ENCODE measurements at regions not wholly inside any gene's neighbourhood (a gene's known extent, or its start where the extent isn't known, plus 50 kb on each side); places are given as distances from the start of the nearest gene placed in this dataset.
A peak's percentile ranks its signal among the peaks of the same experiment; 100 is the strongest.
"Not testable (repeated sequence)": the region's sequence is repeated elsewhere in the genome, so short reads cannot be mapped to it uniquely, and the experiment has no call there.

DNA sequence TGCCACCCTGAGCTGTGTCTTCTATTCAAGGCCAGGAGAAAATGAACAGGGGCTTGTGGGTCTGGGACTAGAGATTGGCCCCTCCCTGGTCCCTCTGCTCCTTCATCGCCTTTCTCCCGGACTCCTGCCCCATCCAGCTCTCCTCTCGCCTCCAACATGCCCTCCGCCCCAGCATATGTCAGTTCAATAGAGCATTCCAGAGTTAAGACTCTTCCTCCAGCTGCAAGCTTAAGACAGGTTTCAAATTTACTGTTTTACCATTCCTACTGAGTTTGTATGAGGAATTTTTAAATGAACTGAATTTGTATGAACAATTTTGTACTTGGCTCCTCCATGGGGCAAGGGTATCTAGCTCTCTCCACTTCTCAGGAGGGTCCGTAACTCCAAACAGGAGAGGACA, 195.6 kb downstream of the TBC1D2B start:
- DNase-seq (ENCODE audit: low read depth in 4 of 4, low spot score in 1 of 4) = no peak

DNA sequence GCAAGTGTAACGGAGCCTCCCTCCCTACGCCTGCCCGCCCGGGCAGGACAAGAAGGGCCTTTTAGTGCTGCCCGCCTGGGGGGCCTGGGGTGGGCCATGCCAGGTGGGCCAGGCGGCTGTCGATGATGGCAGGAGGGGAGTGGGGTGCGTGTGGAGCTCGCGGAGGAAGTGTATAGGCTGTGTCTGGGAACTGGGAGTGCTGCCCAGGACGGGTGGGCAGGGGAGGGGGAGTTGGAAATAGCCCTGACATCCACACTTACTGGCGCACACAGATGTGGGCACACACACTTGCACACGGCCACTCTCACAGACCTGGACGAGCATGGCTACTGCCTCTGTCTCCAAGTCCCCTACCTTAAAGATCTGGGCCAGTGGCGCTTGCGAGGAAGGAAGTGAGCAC, 196.0 kb downstream of the TBC1D2B start:
- DNase-seq (ENCODE audit: low read depth in 4 of 4, low spot score in 1 of 4) = not testable (repeated sequence)

DNA sequence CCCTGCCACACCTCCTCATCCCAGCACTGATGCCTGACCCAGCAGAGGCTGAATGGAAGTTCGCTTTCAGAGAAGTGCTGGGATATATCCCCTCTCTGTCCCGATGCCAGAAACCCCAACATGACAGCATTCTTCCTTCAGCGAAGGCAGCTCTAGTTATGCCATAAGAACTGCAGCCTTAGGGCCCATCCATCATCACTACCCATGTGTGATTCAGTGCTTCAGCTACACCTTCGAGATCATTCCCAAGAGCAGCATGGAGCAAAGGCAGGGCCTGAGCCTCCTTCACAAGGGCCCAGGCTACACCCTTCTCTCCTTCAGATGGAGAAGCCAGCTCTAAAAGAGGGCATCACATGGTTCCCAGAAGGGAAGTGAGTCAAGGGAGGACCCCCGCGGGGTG, 198.0 kb downstream of the TBC1D2B start:
- DNase-seq (ENCODE audit: low read depth in 4 of 4, low spot score in 1 of 4) = not testable (repeated sequence)

DNA sequence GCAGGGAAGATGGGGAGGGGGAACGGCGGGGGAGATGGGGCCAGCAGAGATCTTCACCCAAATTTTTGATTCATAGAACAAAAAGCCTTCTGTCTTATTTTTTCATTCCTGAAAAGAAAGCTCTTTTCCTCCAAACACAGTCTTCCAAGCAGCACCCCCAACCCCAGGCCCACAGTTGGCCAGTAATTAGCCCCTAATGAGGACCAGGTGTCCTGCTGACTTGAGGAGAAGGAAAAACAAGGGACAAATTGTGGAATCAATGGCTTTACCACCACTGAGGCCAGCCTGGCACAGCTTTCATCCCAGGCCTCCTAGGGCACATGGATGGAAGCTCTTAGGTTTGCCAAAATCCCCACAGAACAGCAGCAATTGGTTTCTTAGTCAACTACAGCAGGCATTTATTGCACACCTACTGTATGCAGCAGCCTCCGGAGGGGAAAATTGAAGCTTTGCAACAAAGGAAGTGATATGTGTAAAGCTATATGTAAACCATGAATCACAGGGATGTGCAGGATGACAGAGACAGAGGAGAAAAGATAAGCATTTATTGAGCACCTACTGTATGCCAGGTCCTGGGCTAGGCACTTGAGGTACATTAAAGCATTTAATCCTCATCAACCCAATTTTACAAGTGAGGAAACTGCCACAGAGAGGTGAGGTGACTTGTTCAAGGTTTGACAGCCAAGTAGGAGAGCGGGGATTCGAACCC, 199.5 kb downstream of the TBC1D2B start:
- DNase-seq (ENCODE audit: low read depth in 4 of 4, low spot score in 1 of 4) = no peak

GRCh38 chr15:77876107-77876820, 201.2 kb downstream of the TBC1D2B start:
- DNase-seq (ENCODE audit: low read depth in 4 of 4, low spot score in 1 of 4) = not testable (repeated sequence)

- peak; percentile 2 to 25 (median 14) for DNase-seq (ENCODE audit: low read depth in 4 of 4, low spot score in 1 of 4)
These were observed 202.3 kb downstream of the TBC1D2B start for GRCh38 chr15:77875066-77875721.

DNA sequence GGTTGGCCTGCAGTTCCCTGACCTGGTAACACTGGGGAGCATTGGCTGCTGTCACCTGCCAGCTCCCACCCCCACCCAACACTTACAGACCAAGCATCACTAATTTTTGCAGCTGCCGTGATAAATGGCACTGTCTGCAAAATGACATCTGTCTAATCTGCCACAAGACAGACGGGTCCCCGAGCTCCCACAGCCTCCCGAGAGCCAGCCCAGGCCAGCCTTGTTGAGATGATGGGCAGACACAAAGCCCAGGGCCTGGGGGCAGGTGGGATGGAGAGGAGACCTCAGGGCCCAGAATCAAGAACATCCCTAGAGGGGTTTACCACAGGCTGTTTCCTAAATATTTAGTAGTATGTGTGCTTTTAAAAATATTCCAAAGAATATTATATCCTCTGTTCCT, 203.4 kb downstream of the TBC1D2B start:
- DNase-seq (ENCODE audit: low read depth in 4 of 4, low spot score in 1 of 4) = no peak

- not testable (repeated sequence) for DNase-seq (ENCODE audit: low read depth in 4 of 4, low spot score in 1 of 4)
These were observed 204.7 kb downstream of the TBC1D2B start for GRCh38 chr15:77872521-77873425.

- DNase-seq (ENCODE audit: low read depth in 4 of 4, low spot score in 1 of 4) = no peak
These were observed 205.6 kb downstream of the TBC1D2B start for GRCh38 chr15:77871852-77872371.

DNA sequence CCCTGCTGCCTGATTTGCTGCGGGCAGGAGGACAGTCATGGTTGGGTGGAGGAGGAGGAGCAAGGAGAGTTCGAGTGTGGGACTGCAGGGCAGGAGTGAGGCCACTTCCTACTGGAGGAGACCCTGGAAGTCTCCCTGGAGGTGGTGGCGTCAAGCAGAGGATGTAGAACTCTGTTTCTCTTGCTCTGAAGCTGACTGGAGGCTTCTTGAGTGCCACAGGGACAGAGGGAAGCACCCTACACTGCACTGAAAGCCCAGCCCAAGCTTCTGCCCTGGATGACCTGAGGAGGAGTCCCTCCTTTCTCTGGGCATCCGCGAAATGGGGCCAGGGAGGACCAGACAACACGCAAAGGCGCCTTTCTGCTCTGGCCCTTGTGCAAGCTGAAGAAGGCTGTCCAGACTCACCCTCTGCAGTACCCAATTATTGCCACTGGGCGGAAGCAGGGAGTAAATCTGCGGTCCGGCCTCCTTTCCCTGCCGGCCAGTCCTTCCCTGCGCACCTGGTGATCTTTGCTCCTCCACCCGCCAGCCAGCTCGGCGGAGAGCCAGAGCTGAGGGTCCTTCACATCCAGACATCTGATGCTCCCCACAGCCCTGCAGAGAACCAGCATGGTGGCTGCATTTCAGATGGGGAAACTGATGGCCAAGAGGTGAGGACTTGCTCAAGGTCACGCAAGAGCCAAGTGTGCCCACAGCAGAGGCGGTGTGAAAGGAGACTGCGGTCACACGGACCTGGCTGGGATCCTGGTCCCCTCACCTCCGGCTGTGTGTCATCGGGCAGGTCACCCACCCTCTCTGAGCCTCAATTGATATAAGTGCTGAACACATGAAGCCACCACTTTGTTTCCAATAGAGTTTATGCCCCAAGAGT, 207.1 kb downstream of the TBC1D2B start:
- peak in 3 of 4 experiments; percentile 10 to 30 (median 15) for DNase-seq (ENCODE audit: low read depth in 4 of 4, low spot score in 1 of 4)

DNA sequence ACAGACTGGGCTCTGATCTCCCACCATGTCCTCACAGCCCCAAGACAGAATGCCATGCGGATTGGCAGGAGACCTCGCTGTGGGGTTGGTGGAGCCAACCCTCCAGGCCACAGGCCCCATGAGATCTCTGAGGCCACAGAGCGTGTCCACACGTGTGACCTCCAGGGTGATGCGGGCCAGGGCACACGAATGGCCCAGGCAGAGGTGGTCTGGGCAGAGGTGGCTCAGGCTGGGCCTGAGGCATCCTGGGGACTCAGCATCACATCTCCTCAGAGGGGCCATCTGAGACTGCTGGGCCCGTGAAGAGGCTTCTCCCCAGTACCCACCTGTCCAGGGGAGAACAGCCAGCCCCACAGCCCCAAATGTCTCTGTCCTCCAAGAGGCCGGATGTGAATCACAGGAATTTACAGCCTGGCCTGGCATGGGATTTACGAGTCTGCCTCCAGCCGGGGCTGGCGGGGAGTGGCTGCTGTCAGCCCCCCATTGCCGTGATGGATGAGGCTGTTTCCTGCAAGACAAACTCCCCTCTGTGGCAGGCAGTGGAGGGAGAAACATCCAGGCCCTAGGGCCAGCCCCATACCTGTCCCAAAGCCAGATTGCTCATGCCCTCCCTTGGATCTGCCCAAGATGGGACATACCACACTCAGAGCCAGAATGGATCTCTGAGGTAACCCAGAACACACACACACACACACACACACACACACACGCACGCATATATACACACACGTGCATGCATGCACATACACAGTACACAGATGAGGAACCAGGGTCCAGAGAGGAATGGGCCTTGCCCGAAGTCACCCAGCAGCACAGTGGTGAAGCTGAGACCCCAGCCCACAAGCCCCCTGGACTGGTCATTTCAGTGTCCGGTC, 208.3 kb downstream of the TBC1D2B start:
- DNase-seq (ENCODE audit: low read depth in 4 of 4, low spot score in 1 of 4) = no peak

- DNase-seq (ENCODE audit: low read depth in 4 of 4, low spot score in 1 of 4) = not testable (repeated sequence)
These were observed 209.4 kb downstream of the TBC1D2B start for GRCh38 chr15:77868048-77868629.

DNA sequence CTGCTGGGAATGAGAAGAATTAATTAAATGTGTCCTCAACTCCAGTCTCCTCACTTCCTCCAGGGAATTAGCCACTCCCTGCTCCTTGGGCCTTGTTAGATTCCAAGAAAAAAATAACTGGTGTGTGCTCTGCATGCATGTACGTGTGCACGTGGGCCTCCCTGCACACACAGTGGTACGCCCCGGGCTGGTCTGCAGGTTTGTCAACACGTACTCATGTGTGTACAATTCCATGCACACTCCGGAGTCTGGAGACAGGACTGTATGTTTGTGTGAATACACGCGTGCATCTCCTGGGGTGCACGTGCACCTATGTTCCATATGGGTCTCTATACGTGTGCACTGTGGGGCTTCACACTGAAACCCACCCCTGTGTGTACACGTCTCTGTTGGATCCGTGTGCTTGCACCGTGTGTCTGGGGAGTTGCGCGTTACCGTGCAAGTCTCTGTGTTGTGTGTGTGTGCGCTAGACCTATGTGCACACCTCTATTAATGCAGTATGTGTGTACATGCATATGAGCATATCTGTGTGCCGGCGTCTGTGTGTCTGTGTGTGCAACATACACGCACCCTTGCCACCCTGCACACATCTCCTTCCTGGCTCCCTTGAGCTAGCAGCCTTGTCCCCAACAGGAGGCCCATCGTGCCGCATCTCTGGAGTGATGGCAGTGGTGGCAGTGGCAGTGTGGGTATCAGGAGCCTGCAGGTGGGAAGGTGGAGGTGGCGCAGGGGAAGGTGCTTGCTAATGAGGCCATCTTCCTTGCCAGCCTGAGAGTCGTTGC, 210.1 kb downstream of the TBC1D2B start:
- no peak for DNase-seq (ENCODE audit: low read depth in 4 of 4, low spot score in 1 of 4)

GRCh38 chr15:77866596-77867125, 210.8 kb downstream of the TBC1D2B start:
- DNase-seq (ENCODE audit: low read depth in 4 of 4, low spot score in 1 of 4) = no peak

DNA sequence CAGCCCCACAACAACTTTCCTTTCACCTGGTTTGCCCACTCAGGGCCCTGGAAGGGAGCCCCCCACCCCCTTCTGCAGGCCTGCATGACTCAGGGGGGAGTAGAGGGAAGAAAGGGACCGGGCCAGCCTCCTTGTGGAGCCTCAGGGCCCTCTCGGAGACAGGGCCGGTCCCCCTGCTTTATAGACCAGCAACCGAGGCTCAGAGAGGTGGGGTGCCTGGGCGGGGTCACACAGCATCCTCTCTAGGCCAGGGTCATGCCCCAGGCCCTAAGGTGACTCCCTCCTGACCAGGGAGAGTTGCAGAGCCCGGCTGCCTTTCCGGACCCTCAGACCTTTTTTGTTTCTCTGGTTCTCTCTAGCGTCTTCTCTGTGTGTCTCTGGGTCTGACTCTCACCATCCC, 211.3 kb downstream of the TBC1D2B start:
- no peak for DNase-seq (ENCODE audit: low read depth in 4 of 4, low spot score in 1 of 4)

DNA sequence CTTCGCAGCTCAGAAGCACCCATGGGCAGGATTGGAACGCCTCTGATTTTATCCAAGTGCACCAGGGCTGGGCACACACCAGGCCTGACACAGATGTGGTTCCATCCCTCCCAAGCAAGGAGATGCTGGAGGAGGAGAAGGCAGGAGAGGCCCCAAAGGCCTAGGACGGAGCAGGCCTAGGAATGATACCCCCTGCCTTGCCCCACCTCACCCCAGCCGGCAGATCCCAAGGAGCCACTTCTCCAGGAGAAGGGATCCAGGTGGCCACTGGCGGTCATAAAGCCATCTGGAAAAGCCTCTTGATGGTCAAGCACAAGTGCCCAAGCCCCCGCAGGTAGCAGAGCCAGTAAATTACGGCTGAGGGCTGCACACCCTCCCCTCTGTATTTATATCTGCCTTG, 211.8 kb downstream of the TBC1D2B start:
- DNase-seq (ENCODE audit: low read depth in 4 of 4, low spot score in 1 of 4) = no peak

GRCh38 chr15:77865106-77865610, 212.4 kb downstream of the TBC1D2B start:
- DNase-seq (ENCODE audit: low read depth in 4 of 4, low spot score in 1 of 4) = no peak
